HG03280 (cell line): ENCODE measurements at regions not wholly inside any gene's neighbourhood (a gene's known extent, or its start where the extent isn't known, plus 50 kb on each side); places are given as distances from the start of the nearest gene placed in this dataset.
A peak's percentile ranks its signal among the peaks of the same experiment; 100 is the strongest.

ENCODE experiments used
- ATAC-seq: cut with Tn5 transposase; IDR thresholded peaks from one replicate; pipeline ENCODE4 v1.9.1; 2021; ENCODE audit warnings: mild to moderate bottlenecking, moderate library complexity; ENCODE audit not compliant: unreplicated experiment

DNA sequence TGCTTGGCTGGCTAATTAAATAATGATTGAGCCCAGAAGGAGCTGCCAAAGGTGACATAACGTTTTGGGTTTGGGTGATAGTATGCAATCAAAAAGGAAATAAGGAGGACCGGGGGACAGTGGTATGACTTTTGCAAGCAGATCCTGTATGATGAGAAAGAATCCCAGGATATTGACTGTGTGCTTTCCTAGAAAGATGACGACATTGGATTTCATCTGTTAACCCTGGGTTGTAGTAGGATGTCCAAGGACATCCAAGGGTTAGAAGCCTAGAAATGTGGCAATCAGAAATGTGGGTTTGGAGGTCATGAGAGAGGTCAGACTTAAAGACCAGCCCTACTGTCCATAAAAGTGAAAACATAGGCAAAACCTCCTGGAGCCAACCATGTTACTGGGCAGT, 50.3 kb upstream of the HMHB1 start:
- ATAC-seq = no peak

DNA sequence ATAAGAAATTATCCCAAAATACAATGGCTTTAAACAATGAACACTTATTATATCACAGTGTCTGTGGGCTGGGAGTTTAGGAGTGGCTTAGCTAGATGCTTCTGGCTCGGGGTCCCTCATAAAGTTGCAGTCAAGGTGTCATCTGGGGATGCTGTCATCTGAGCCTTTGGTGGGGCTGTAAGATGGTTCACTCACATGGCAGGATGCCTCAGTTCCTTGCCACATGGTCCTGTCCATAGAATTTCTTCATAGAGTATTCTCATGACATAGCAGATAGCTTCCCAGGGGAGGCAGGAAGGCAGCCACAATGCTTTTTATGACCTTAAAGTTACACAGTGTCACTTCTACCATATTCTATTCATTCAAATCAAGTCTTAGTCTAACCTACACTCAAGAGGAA, 51.2 kb upstream of the HMHB1 start:
- ATAC-seq = no peak

DNA sequence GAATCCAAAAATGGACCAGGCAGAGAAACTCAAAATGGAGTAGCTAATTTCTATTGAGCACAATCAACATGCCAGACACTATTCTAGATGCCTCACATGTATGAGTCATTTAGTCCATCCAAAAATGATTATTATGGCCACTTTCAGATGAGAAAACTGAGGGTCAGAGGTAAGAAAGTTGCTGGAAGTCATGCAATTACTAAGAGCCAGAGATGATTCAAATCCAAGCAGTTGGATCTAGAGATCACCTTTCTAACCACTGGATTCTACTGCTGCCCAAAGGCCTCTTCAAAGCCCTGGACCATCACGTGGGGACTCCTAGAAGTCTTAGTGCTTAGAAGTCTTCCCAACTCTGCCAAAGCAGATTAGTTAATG, 51.8 kb upstream of the HMHB1 start:
- ATAC-seq = peak; percentile 40

DNA sequence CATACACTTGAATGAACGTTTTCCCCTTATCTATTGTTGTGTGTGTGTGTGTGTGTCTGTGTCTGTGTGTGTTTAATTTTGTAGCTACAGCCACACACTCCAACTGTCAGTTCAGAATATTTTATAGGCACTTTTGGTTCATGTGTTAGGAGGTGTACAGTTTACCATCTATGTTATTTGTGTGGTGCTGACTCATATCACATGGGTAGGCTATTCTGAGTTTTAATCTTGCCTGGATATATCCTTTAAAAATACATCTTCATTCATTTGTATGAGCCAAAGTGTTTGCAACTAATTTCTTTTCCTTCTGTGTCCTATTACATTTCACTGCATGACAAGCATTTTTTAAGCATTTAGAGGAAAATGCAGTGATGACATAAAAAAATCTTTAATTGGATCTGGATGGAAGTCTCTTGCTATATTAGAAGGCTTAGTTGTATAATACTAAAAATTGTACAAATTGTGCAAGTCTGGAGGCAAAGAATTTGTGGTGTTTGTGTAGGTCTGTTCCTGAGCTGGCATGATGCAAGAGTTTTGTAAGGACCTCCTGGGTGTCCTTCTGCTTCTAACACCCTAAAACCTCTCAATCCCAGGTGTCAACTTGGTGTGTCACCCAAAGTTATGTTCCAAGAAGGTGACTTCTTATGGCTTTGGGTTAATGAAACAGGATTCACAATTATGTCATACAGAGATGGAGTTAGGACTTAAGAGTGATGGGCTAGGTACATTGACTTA, 52.4 kb upstream of the HMHB1 start:
- no peak for ATAC-seq

DNA sequence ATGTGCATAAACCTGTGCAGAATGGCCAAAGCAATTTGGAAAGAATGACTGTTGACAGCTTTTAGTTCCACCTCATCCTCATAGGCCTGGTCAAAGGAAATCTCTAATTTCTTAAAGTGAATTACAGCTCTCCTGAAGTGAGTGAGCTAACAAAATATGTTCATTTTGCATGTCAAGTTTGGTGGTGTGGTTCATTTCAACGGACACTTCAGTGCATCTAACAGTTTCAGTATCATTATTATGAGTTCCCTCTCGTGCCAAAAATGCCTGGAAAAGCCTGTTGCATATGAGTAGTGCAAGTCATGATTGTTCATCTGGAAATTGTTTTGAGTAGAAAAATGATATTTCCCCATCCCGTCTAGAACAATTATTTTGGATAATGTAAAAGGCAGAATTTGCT, 53.2 kb upstream of the HMHB1 start:
- ATAC-seq = peak; percentile 53

DNA sequence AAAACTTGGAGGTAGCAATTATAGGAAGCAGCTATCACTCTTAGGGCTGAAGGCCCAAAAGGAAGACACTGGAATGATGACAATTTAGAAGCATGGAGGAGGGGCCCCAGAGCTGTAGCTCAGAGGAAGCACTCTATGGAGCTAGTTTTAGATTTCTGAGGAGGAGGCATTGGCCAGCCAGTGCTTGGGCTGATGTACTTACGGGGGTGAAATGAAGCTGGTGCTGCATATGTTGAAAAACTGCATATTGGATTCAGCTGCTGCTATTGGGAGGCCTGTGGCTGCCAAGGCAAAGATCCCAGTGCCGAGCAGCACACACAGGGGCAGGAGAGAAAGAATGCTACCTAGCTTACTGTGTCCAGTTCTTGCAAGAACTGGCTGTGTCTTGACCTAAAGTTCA, 53.9 kb upstream of the HMHB1 start:
- ATAC-seq = no peak

DNA sequence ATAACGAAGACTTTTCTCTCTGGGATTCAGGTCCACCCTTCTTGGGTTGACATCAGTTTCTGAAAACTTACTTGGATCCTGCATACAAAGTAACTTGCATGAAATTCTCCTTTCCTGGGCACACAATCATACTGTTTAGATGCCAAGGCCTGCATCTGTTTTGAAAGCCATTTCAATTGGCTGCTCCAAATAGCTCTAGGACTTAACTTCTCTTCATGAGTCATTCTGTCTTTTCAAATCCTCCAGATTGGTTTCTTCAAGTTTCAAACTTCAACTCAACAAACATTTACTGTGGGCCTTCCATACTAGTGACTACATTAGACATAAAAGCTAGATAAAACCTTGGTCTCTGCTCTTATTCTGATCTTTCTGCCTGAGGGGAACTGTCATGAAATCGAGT, 54.8 kb upstream of the HMHB1 start:
- no peak for ATAC-seq

DNA sequence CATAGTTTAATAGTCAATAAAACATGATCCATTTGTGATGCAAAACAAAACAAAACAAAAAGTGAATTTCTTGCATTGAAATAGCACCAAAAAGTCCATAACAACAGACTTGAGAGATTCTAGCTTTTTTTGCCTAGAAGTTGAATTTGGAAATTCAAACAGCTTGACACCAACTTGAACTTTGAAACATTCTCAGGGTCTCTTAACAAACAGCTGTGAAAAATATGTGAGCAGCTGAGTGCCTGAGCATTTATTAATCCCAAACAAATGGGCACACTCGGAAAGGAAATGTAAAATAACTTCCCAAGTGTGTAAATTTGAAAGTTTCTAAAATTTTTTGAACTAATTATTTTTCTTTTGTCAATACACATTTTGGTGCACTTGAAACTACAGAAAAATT, 56.0 kb upstream of the HMHB1 start:
- no peak for ATAC-seq

DNA sequence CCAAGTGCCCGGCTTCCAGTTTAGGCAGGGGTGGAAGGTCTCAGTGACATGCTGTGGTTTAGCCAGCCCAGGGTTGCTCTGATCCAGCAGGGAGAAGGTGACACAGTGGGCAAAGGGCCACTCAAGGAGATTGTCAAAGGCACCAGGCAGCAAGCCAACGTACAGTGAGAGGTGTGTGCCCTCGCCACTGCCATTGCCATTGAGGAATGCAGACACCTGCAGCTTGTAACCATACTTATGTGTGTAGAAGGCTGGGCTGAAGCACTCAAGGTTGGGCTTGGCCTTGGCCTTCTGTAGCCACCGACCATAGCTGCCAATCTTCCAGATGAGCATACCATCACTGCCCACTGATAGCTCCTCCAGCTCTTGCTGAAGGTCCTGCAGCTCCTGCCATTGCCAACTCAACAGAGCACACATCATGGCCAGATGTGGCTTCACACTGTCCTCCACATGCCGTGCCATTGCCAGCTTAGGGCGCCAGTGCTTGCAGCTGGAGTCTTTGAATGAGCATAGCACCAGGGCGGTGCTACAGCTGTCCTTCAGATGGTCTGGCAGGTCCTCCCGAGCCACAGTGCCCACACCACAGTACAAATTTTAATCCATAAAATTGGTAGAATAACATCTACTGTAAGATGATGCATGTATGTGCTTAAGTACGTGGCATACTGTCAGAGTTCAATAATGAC, 59.7 kb upstream of the HMHB1 start:
- no peak for ATAC-seq

DNA sequence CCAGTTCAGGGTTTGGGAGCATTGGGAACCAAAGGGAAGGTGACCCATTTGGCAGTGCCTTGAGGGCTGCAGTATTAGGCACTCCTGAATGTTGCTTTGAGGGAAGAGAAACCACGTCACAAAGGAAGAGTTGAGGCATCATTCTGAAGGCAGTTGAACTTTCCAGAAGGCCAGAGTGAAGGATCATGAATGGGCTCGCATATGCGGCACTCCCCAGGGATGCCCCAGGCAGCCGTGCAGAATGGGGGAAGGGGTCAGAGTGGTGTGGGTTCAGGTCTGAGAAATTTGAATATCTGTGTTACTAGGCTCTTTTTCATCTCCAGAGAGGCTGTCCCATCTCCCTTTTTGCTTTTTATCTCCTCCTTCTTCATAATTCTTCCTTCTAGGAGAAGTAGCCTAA, 60.6 kb upstream of the HMHB1 start:
- no peak for ATAC-seq

DNA sequence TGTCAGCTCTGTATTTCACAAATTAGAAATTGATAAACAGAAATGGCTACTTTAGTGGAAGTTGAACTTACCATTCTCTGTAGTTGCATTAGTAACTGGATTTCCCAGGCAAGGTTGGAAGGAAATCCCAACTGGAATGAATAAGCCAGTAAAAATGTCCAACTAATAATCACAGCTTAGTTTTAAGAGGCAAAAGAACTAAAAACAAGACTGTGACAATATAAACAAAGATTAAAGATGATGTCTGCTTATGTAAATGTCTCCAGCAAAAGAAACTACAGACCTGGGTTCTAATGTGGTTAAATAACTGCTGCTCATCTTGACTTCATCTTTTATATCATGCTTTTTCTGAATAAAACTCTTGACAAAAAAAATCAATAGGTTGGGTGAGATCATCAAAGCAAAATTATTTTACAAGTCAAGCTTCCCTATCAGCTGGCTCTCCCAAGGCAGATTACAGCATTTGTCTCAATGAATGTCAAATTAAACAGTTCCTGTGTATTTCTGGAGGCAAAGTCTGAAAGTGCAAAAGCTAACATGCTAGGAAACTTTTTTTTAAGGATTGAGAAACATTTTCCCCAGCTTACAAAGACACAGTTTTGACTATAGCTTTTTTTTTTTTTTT, 62.3 kb upstream of the HMHB1 start:
- no peak for ATAC-seq

DNA sequence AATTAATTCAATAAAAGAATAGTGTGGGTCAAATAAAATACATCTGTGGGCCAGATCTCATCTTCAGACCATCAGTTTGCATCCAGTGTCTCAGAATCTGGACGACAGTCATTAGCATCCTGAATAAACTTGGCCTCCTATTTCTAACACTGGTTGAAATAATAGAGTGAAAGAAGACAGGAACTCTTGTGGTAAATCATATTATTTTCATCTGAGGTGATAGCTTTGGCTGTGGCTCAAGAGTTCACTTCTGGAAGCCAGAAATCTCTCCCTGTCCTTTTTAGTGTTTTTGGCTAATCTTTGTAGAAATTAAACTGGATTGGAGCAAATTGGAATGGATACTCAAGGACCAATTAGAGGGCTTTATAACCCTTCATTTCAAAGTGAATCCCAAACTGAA, 63.4 kb upstream of the HMHB1 start:
- ATAC-seq = no peak

DNA sequence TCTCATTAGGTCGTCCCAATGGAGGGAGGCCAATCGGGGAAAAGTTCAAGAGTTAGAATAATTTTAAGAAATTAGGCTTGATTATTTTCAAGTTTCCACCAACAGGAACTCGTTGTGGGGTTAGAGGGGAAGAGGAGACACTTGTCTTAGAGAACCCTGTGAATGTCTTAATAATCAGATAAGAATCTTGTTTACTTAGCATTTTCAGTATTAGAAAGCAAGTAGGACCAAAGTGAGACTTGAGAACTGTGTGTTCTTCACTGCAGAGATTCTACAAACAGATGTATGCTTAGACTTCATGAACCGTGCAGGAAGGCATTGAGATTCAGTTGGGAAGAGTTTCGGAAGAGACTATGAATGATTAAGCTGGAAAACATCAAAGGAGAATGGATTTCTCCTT, 69.0 kb upstream of the HMHB1 start:
- no peak for ATAC-seq

DNA sequence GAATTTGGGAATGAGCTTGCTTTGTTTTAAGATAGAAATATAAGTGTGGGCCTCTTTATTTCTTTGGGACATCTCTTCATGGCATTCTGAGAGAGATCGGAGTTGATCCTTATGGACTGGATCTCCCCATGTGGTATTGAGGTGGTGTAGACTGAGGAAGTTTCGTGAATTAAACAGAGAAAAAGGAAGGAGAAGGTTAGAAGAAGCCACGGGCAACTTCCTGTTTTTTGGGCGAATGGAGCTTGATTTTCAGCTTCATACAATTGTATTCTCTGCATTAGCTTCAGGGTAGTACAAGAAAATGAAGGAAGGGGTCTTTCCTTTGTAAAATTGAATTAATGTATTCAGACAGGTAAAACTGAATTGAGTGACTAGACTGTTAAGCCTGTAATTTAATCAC, 70.5 kb upstream of the HMHB1 start:
- ATAC-seq = no peak

DNA sequence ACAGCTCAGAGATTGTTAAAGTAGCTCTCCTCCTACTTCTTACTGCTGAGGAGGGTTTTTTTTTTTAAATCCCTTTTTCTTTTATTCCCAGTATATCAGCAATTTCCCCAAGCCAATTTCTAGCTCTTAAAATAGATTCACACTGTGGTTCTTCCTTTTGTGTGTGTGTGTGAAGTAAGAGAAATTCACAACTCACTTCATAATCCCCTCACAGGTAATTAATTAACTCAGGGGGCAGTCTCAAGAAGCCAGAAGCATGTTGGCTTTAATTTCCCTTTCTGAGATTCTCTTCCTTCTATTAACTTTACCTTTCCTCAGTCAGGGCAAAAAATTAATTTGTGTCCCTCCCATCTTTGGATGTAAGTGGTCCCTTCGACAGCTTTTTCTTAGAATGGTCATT, 71.0 kb upstream of the HMHB1 start:
- ATAC-seq = no peak

DNA sequence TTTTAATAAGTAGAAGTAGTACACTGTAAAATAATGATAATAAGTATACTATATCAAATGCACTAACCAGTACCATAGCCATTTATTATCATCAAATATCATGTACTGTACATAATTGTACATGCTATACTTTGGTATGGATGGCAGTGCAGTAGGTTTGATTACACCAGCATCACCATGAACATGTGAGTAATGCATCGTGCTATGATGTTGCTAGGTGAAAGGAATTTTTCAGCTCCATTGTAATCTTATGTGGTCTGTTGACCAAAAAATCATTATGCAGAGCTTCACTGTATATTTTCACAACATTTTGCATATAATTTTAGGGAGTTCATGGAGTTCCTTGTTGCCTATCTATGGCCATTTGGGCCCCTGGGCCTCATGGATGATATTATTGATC, 72.2 kb upstream of the HMHB1 start:
- ATAC-seq = no peak

DNA sequence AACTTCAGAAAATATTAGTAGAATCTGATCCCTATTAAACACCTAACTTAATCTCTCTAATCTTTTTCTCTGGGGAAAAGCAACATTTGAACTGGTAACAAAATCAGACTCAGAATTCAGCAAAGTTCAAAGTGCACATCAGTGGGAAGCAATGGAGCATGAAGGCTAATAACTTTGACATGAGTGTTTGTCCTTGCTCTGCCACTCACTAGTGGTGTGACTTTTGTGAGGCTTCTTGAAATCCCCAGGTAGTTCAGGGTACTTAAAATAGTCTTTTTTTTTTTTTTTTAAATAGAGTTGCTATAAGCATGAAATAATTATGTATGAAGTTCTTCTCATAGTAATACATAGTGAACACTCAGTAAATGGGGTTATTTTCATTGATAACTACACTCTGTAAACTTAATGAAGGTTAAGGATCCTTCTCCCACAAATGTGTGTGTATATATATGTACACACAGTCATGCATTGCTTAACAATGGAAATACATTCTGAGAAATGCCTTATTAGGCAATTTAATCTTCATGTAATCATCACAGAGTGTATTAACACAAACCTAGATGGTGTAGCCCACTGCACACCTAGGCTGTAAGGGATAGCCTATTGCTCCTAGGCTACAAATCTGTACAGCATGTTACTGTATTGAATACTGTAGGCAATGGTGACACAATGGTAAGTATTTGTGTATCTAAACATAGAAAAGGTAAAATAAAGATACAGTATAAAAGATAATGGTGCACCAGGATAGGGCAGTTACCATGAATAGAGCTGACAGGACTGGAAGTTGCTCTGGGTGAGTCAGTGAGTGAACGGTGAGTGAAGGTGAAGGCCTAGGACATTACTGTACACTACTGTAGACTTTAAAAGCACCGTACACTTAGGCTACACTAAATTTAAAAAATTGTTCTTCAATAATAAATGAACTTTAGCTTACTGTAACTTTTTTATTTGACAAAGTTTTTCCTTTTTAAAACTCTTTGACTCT, 73.3 kb upstream of the HMHB1 start:
- ATAC-seq = no peak

DNA sequence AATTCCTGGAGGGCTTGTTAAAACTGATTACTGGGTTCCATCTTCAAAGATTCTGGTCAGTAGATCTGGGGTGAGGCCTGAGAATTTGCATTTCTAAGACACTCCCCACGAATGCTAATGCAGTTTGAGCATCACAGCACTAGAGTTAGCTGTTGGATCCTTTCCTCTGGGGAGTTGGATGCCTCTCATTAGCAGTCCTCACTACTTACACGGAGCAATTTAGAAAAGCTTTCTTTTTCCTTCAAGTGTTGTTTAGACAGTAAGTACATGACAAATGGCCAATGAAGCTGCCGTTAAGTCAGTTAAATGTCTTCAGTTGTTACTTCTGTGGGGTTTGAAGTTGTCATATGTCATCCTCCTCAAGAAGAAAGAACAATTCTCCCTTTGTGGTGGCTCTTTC, 74.9 kb upstream of the HMHB1 start:
- ATAC-seq = no peak

DNA sequence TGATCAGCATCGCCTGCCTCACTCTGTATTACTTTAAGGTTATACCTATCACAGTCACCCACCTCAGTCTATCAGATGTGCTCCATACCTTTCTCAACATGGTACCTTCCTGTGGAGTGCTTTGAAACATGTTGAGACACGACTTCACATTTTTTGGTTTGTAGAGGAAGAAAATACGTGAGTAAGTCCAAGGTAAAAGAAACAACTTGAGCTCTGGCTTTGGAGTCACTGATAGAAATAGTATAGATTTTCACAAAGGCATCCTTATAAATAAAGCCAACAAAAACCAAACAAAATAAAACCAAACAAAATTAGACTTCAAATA, 77.5 kb upstream of the HMHB1 start:
- ATAC-seq = no peak

DNA sequence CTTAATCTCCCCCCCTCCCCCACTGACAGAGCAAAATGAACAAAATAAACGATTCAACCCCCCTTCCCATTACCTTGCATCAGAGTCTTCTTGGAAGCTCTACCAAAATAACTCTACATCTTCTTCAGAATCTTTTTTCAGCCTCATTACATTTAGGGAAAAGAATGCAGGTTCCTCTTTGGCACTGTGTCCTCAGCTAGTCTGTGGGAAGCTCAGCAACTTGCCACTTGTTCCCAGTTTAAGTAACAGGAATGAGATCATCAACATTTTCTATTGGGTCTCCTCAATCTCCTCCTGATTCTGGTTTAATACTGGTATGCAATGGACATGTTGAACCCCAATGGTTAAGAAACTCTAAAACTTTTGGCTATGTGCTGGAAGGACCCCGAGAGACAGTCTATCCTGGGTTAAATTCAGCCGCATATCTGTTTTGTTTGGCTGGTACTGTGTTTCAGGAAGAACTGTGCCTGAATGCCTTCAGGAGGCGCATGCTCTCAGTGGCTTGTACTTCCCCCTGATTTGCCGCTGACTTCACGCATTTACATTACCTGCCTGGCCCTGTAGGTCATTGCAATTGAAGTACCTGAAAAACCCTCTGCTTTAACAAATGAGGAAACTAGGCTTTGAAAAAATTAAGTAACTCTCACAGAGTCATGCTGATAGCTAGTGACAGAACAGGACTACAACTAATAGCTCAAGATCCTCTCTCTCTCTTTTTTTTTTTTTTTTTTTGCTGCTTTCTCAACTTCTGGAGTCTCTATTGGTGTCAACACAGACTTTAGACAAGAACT, 78.1 kb upstream of the HMHB1 start:
- ATAC-seq = no peak

DNA sequence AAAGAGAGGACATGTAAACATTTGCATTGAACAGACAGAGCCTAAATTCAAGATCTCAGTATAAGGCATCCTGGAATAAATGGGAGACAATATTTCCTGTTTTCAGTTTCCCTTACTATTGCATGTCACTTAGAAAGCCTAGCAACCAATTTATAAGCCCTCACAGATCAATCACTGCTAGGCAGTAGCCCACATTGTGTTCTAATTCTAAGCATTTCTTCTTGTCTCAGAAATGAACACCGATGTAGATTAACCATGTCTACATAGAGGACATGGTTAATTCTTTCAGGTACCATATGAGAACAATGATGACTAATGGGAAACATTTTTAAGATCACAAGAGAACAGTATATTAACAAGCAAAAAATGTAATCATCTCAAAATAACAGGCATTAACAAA, 79.6 kb upstream of the HMHB1 start:
- ATAC-seq = no peak
